Glomerular endothelial cell (primary cell): ENCODE measurements at regions not wholly inside any gene's neighbourhood (a gene's known extent, or its start where the extent isn't known, plus 50 kb on each side); places are given as distances from the start of the nearest gene placed in this dataset.

ENCODE experiments used
- DNase-seq: peaks from one replicate; pipeline ENCODE4 v3.0.0-alpha.2; 2011; ENCODE audit warnings: low read depth, low spot score; ENCODE audit errors: extremely low read depth

DNA sequence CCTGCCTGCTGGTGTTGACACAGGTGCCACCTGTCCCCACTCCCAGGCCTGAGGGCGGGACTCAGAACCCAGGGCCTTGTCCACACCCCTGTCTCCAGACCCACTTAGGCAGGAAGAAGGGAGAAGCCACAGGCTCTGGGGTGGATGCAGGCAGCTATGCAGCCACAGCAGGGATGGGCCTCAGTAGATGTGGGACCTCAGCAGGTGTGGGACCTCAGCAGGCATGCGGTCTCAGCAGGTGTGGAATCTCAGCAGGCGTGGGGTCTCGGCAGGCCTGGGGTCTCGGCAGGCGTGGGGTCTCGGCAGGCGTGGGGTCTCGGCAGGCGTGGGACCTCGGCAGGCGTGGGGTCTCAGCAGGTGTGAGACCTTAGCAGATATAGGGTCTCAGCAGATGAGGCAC lies 118.0 kb upstream of the PITRM1 start:
- DNase-seq, result no peak

- DNase-seq, result no peak
These were observed 115.2 kb upstream of the PITRM1 start for GRCh38 chr10:3287572-3288445.

GRCh38 chr10:3282674-3283017 lies 110.1 kb upstream of the PITRM1 start:
- no peak for DNase-seq

DNA sequence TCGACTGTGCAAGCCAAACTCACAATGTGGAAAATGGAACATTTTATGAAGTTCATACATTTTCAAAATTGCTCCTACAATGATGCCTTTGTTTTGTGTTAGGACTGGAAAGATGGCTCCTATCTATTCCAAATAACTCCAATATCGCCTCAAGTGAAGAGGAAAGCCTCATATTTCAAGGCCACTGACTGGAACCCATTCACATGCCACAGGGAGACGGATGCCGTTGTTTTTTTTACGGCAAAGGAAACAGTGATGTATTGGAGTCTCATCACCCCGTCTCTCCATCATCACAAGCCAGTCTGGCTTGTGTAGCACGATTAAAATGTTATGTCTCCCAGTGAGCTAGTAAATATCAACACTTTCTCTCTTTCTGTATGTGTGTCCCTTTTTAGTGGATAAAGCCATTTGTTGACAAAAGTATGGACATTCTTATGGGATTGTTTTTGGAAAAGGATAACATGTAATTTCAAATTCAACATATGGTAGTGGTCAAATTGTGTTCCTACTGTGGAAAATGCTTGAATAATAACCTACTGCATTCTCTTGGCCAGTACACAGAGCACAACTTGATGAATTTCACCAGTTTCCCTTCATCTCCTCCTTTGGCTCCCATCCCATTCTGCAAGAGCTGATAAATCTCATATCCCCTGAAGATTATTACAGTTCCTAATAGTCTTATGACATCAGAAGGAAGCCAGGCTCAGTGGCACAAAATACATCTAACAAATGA lies 109.5 kb upstream of the PITRM1 start:
- DNase-seq, result no peak

- no peak for DNase-seq
These were observed 106.2 kb upstream of the PITRM1 start for GRCh38 chr10:3278771-3279170.

DNA sequence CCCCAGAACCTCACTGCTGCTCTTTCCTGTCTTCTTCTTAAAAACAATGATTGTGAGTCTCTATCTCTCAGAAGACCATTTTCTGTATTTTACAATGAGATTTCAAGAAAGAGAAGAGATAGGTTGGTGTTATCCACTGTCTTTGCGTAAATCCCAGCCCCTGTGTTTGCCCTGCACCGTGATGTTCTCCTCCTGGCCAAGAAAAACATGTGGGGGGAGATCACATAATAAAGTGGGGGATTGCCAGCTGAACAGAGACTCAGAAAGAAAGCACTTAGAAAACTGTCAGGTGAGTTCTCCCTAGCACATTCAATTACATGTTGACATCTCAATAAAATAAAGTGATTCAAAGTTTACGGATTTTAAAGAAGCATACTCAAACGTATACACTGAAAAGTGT lies 105.0 kb upstream of the PITRM1 start:
- DNase-seq, result no peak

DNA sequence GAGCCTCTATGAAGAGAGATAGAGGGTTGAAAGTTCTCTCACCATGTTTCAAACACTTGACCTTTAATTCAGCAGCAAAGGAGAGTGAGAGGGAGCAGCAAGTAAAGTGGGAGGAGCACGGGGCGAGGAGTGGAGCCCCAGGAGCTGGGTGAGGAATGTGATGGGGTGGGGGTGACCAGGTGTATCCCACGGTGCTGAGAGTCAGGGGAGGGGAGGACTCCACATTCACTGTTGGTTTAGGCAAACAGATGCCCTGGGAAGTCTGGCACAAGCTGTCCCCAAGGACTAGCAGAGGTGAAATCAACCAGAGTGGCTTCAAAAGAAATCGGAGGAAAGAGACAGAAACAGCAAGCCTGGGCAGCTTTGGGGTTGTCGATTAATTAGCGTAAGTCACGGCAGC lies 101.8 kb upstream of the PITRM1 start:
- no peak for DNase-seq

DNA sequence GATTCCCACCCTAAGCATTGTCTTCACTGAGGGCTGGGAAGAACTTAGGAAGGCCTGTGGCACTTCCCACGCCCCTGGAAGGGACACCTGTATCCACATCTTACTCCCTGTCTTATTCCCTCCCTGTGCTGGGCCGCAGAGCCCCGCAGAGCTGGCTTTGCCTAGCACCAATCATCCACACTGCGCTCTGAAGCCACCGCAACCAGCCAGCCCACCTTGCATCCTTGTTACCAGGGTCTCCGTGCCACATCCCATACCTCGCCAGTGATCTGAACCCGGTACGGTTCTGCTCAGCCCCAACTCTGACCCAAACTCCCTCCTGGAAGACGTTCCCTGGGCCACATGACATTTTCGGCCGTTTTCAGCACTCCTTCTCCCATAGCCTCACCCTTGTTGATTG lies 101.4 kb upstream of the PITRM1 start:
- no peak for DNase-seq

- DNase-seq, result no peak
These were observed 99.7 kb upstream of the PITRM1 start for GRCh38 chr10:3272300-3272699.

DNA sequence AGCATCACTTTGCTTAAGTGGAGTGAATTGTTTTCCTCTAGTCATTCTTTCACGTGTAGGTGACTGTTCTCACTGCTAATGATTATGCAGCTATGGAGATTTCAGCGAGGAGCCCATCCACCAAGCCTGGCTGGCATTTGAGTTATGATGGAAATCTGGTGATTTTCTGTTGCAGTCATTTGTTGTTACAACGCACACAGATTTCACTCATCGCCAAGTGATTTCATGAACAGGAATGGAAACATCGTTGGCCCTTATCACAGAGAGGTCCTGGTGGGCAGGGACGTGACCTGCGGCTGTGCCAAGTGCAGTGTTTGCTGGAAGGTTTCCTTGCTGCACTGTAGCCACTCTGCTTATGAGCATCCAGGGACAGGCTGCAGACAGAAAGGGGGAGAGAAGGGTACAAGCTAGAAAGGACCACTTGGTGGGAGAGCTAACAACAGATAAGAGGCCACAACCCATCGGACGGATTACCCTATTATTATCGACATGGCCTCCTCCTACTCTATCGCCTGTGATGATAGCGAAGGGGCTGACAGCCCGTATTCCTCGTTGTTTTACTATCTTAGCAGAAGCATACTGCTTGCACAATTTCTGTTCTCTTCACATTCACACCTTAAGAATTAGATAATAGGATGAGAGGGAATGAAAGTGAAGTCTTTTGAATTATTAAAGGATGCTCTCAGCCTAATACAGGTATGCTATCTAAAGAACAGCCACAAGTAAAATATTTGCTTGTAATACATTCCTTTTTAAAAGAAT lies 99.0 kb upstream of the PITRM1 start:
- DNase-seq, result no peak

- DNase-seq, result no peak
These were observed 98.2 kb upstream of the PITRM1 start for GRCh38 chr10:3270577-3271316.

DNA sequence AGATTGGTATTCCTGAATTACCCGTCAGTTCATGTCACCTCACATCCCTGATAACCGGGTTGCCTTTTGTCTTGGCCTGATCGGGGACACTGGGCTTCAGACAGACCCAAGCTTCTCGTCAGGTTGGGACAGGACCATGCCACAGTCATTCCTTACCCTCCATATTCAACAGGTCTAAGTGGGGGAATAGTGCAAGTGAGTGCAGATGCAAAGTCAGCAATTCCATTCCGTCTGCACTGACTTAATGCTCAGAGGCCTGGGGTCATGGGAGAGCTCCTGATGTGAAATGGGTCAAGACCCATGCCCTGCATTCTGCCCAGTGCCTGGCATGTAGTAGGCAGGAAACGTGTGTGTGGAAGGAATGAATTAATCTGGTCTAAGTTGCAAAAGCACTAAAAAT lies 95.4 kb upstream of the PITRM1 start:
- DNase-seq, result no peak

DNA sequence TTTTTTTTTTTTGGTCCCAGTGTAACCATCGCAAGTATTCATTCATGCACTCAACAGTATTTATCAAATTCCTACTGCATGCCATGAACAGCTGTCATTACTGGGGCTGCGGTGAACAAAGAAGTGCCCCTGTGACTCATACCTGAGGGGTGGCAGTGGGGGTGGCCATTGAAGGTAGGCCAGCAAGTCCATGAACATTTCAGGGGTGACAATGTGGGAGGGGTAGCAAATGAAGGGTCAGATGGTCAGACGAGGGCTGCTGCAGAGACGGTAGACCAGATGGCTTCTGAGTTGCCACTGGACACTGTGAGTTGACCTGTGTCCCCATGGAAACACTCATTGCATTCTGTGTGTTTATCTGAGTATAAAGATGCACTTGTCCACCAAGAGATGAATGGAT lies 92.5 kb upstream of the PITRM1 start:
- no peak for DNase-seq

- peak; percentile 88 for DNase-seq
These were observed 91.7 kb upstream of the PITRM1 start for GRCh38 chr10:3264161-3264761.

DNA sequence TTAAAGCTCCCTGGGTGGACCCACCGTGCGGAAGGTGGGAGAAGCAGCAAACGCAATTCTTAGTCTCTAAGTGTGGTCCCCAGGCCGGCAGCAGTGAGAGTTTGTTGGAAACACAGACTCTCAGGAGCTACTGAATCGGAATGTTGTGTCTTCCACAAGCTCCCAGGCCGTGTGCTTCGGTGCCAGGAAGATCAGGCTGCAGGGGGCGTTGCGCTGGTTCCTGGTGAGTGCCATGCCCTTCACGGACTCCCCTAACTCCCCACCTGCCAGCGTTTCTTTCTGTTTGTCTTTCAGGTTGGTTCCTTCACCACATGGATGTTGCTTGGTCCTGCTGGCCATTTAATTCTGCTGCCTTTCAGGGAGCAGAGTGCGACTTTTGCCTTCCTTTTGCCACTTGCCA lies 91.2 kb upstream of the PITRM1 start:
- DNase-seq, result no peak

DNA sequence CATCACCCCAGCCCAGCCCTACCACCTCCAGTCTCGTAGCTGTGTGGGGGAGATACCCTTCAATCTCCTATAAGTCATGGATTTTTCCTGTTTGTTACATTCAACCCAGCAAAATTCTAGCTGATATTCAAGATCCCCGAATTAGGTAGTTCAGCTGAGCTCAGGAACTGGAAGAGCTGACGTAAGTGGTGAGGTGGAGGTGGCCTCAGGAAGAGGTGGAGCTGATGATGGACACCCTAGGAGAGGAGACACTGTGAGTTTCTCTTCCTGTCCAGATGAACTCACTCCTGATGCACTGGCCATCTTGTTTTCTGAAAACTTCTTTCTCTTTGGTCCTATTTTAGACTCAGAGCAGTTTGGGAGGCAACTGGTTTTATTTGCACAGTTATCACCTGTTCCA lies 90.5 kb upstream of the PITRM1 start:
- DNase-seq, result no peak

DNA sequence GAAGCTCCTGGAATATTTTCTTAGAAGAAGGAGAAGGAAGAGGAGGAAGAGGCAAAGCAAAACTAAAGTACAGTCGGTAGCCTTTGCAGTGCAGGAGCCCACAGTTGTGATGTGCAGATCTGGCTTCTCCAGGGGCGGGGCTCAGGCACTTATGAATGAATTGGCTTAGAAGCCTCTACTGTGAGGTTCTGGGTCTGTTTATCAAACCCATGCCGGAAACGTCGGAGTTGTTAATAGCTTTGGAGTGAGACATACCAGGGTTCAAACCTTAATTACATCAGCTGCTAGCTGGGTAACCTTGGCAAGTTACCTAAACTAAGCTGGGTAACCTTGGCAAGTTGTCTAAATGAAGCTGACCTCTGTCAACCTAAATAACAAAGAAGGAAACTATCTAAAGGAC lies 89.3 kb upstream of the PITRM1 start:
- DNase-seq, result no peak

GRCh38 chr10:3260066-3260834 lies 87.7 kb upstream of the PITRM1 start:
- DNase-seq, result no peak

- DNase-seq, result no peak
These were observed 86.9 kb upstream of the PITRM1 start for GRCh38 chr10:3259499-3259898.

GRCh38 chr10:3258394-3258793 lies 85.8 kb upstream of the PITRM1 start:
- DNase-seq, result no peak
